ENCODE measurements at regions not wholly inside any gene's neighbourhood (a gene's known extent, or its start where the extent isn't known, plus 50 kb on each side); places are given as distances from the start of the nearest gene placed in this dataset.

GRCh38 chr15:69553686-69554085 is 101.1 kb downstream of the RPLP1 start:
- TF ChIP-seq CTCF (IDR thresholded peaks at IDR 0.05; ENCODE audit: borderline replicate concordance, insufficient read depth, low read depth, low read length), result no peak
- no peak overlapping the region for H3K4me3 ChIP-seq (ENCODE audit: low read depth, low read length)

- no peak for TF ChIP-seq CTCF (IDR thresholded peaks at IDR 0.05; ENCODE audit: borderline replicate concordance, insufficient read depth, low read depth, low read length)
- no peak overlapping the region for H3K4me3 ChIP-seq (ENCODE audit: low read depth, low read length)
These were observed 101.8 kb downstream of the RPLP1 start for GRCh38 chr15:69554279-69554961.

- no peak overlapping the region for H3K4me3 ChIP-seq (ENCODE audit: low read depth, low read length)
- TF ChIP-seq CTCF (IDR thresholded peaks at IDR 0.05; ENCODE audit: borderline replicate concordance, insufficient read depth, low read depth, low read length), result no peak
These were observed 102.5 kb downstream of the RPLP1 start for GRCh38 chr15:69555080-69555479.

- TF ChIP-seq CTCF (IDR thresholded peaks at IDR 0.05; ENCODE audit: borderline replicate concordance, insufficient read depth, low read depth, low read length), result no peak
- no peak overlapping the region for H3K4me3 ChIP-seq (ENCODE audit: low read depth, low read length)
These were observed 103.7 kb downstream of the RPLP1 start for GRCh38 chr15:69556344-69556743.

- no peak for TF ChIP-seq CTCF (IDR thresholded peaks at IDR 0.05; ENCODE audit: borderline replicate concordance, insufficient read depth, low read depth, low read length)
- H3K4me3 ChIP-seq (ENCODE audit: low read depth, low read length), result no peak overlapping the region
These were observed 104.5 kb downstream of the RPLP1 start for GRCh38 chr15:69557020-69557706.

GRCh38 chr15:69557707-69558409 is 105.2 kb downstream of the RPLP1 start:
- no peak for TF ChIP-seq CTCF (IDR thresholded peaks at IDR 0.05; ENCODE audit: borderline replicate concordance, insufficient read depth, low read depth, low read length)
- no peak overlapping the region for H3K4me3 ChIP-seq (ENCODE audit: low read depth, low read length)
